ENCODE measurements at regions not wholly inside any gene's neighbourhood (a gene's known extent, or its start where the extent isn't known, plus 50 kb on each side); places are given as distances from the start of the nearest gene placed in this dataset.

DNA sequence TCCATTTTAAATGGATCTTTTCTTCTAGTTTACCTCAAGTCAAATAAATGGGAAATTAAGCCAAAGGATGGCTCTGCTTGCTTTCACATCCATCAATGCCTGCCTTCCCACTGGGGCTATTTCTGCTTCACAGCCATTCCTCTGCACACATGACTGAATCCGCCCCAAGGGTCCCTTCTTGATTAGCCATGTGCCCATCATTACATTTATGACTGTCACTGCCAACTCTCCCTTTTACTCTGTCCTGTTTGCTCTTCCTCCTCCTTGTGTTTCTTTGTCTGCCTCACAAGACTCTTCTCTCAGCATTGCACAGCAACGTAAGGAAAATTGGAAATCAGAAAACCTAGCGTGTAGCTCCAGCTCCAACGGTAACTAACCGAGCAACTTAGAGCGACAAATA, 410.2 kb downstream of the TBC1D4 start:
- BruUV-seq (replicated peaks): no TSS peak
- H3K9me3 ChIP-seq (ENCODE audit: control insufficient read depth, insufficient read depth, low read depth, low read length): no peaks in the 10 kb centered on the region
- ChIA-PET CTCF (no interaction called here), POLR2A (no interaction called here)
- no peaks in the 10 kb centered on the region for H3K4me1 ChIP-seq (ENCODE audit: control insufficient read depth, insufficient read depth, low read length)
- DNase-seq (ENCODE audit: low read depth, low spot score): no peak
- H3K27ac ChIP-seq (ENCODE audit: low read length): no peak overlapping the region
- no peak overlapping the region for H3K4me3 ChIP-seq (ENCODE audit: low read depth in 2 of 2, low read length in 2 of 2)
- intact Hi-C loops (cut with micrococcal nuclease; ENCODE audit: unreplicated experiment) (no loop called here), in situ Hi-C loops (cut with HindIII; ENCODE audit: low pct_unique_long_range_greater_than_20kb, low sequenced_read_pairs) (no loop called here)
- no peaks in the 10 kb centered on the region for H3K27me3 ChIP-seq (ENCODE audit: control insufficient read depth, insufficient read depth, low read length)
- no peak for ATAC-seq
- H3K36me3 ChIP-seq (ENCODE audit: control insufficient read depth, insufficient read depth, low read length): no peaks in the 10 kb centered on the region
- TF ChIP-seq REST (IDR thresholded peaks at IDR 0.05; ENCODE audit: insufficient read depth in 1 of 2, low read depth in 2 of 2, low read length in 1 of 2) (no peak), SIN3A (IDR thresholded peaks at IDR 0.05; ENCODE audit: borderline replicate concordance, insufficient read depth, low read depth, low read length) (no peak), POLR2AphosphoS5 (IDR thresholded peaks at IDR 0.05; ENCODE audit: low read depth, low read length) (no peak), TCF7L2 (IDR thresholded peaks at IDR 0.05; ENCODE audit: low read depth, low read length) (no peak)
- TF ChIP-seq, protein P1, sequence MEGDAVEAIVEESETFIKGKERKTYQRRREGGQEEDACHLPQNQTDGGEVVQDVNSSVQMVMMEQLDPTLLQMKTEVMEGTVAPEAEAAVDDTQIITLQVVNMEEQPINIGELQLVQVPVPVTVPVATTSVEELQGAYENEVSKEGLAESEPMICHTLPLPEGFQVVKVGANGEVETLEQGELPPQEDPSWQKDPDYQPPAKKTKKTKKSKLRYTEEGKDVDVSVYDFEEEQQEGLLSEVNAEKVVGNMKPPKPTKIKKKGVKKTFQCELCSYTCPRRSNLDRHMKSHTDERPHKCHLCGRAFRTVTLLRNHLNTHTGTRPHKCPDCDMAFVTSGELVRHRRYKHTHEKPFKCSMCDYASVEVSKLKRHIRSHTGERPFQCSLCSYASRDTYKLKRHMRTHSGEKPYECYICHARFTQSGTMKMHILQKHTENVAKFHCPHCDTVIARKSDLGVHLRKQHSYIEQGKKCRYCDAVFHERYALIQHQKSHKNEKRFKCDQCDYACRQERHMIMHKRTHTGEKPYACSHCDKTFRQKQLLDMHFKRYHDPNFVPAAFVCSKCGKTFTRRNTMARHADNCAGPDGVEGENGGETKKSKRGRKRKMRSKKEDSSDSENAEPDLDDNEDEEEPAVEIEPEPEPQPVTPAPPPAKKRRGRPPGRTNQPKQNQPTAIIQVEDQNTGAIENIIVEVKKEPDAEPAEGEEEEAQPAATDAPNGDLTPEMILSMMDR (IDR thresholded peaks at IDR 0.05): no peak

DNA sequence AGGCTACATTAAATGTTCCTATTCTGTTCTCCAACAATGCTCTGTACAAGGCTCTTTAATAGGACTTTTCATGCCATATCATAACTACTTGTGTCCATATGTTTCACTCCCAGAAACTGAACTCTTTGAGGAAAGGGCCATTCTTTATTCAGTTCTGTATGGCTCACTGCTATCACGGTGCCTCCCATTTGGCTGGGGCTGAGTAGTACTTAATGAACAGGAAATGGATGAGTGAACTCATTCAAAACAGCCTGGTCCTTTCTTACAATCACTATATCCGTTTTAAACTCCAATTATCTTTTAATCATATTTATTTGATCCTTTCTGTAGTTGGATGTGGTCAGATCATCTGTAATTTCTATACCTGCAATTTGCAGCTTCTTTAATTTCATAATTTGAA, 410.6 kb downstream of the TBC1D4 start:
- H3K27ac ChIP-seq (ENCODE audit: low read length): no peak overlapping the region
- CTCF ChIA-PET: no interaction called here
- no peaks in the 10 kb centered on the region for H3K36me3 ChIP-seq (ENCODE audit: control insufficient read depth, insufficient read depth, low read length)
- H3K4me3 ChIP-seq (ENCODE audit: low read depth in 2 of 2, low read length in 2 of 2): no peak overlapping the region
- in situ Hi-C loops (cut with HindIII; ENCODE audit: low pct_unique_long_range_greater_than_20kb, low sequenced_read_pairs) (no loop called here), intact Hi-C loops (cut with micrococcal nuclease; ENCODE audit: unreplicated experiment) (no loop called here)
- DNase-seq (ENCODE audit: low read depth, low spot score) (no peak), ATAC-seq (no peak)
- POLR2A ChIA-PET: no interaction called here
- H3K27me3 ChIP-seq (ENCODE audit: control insufficient read depth, insufficient read depth, low read length): no peaks in the 10 kb centered on the region
- H3K9me3 ChIP-seq (ENCODE audit: control insufficient read depth, insufficient read depth, low read depth, low read length): no peaks in the 10 kb centered on the region
- no peak for TF ChIP-seq REST (IDR thresholded peaks at IDR 0.05; ENCODE audit: insufficient read depth in 1 of 2, low read depth in 2 of 2, low read length in 1 of 2)
- no peak for TF ChIP-seq SIN3A (IDR thresholded peaks at IDR 0.05; ENCODE audit: borderline replicate concordance, insufficient read depth, low read depth, low read length)
- TF ChIP-seq POLR2AphosphoS5 (IDR thresholded peaks at IDR 0.05; ENCODE audit: low read depth, low read length): no peak
- TF ChIP-seq TCF7L2 (IDR thresholded peaks at IDR 0.05; ENCODE audit: low read depth, low read length): no peak
- TF ChIP-seq, protein P1 (IDR thresholded peaks at IDR 0.05): no peak
- H3K4me1 ChIP-seq (ENCODE audit: control insufficient read depth, insufficient read depth, low read length): no peaks in the 10 kb centered on the region
- BruUV-seq (replicated peaks): no TSS peak

Measured in Panc1 (cell line).